ENCODE measurements at regions not wholly inside any gene's neighbourhood (a gene's known extent, or its start where the extent isn't known, plus 50 kb on each side); places are given as distances from the start of the nearest gene placed in this dataset.

GRCh38 chr10:2746638-2747037, 320.7 kb upstream of the PFKP start:
- no peaks in the 10 kb centered on the region for H3K36me3 Mint-ChIP-seq
- TF ChIP-seq CTCF (conservative IDR thresholded peaks at IDR 0.05) = no peak
- DNase-seq (ENCODE audit: extremely low spot score, unreplicated experiment) = no peak
- H3K4me1 Mint-ChIP-seq (ENCODE audit: unreplicated experiment) = no peaks in the 10 kb centered on the region
- no peak overlapping the region for H3K4me3 Mint-ChIP-seq
- no peaks in the 10 kb centered on the region for H3K9me3 Mint-ChIP-seq
- peaks cover 16% of the 10 kb centered on the region for H3K27me3 Mint-ChIP-seq
- H3K27ac Mint-ChIP-seq = no peak overlapping the region

- H3K27ac Mint-ChIP-seq = no peak overlapping the region
- H3K4me3 Mint-ChIP-seq = no peak overlapping the region
- no peak for TF ChIP-seq CTCF (conservative IDR thresholded peaks at IDR 0.05)
- H3K27me3 Mint-ChIP-seq = peaks cover 19% of the 10 kb centered on the region
- no peaks in the 10 kb centered on the region for H3K36me3 Mint-ChIP-seq
- no peaks in the 10 kb centered on the region for H3K4me1 Mint-ChIP-seq (ENCODE audit: unreplicated experiment)
- H3K9me3 Mint-ChIP-seq = no peaks in the 10 kb centered on the region
- DNase-seq (ENCODE audit: extremely low spot score, unreplicated experiment) = no peak
Observed at GRCh38 chr10:2745666-2746065, 321.7 kb upstream of the PFKP start.

GRCh38 chr10:2744547-2745200, 322.7 kb upstream of the PFKP start:
- Mint-ChIP-seq H3K27ac (no peak overlapping the region), H3K27me3 (peaks cover 24% of the 10 kb centered on the region), H3K4me1 (ENCODE audit: unreplicated experiment) (no peaks in the 10 kb centered on the region), H3K4me3 (no peak overlapping the region), H3K9me3 (no peaks in the 10 kb centered on the region), H3K36me3 (no peaks in the 10 kb centered on the region)
- TF ChIP-seq CTCF (conservative IDR thresholded peaks at IDR 0.05) = no peak
- DNase-seq (ENCODE audit: extremely low spot score, unreplicated experiment) = no peak

GRCh38 chr10:2734603-2735002, 332.7 kb upstream of the PFKP start:
- Mint-ChIP-seq H3K36me3 (peaks cover 4% of the 10 kb centered on the region), H3K4me3 (no peak overlapping the region), H3K27me3 (peaks cover 75% of the 10 kb centered on the region), H3K9me3 (no peaks in the 10 kb centered on the region), H3K27ac (no peak overlapping the region), H3K4me1 (ENCODE audit: unreplicated experiment) (peaks cover 7% of the 10 kb centered on the region)
- no peak for DNase-seq (ENCODE audit: extremely low spot score, unreplicated experiment)
- TF ChIP-seq CTCF (conservative IDR thresholded peaks at IDR 0.05) = no peak

GRCh38 chr10:2733278-2733963, 333.9 kb upstream of the PFKP start:
- Mint-ChIP-seq H3K9me3 (no peaks in the 10 kb centered on the region), H3K4me3 (no peak overlapping the region), H3K36me3 (peaks cover 4% of the 10 kb centered on the region), H3K27ac (no peak overlapping the region), H3K27me3 (peaks cover 76% of the 10 kb centered on the region), H3K4me1 (ENCODE audit: unreplicated experiment) (peaks cover 7% of the 10 kb centered on the region)
- no peak for DNase-seq (ENCODE audit: extremely low spot score, unreplicated experiment)
- no peak for TF ChIP-seq CTCF (conservative IDR thresholded peaks at IDR 0.05)
